MM.1S (cell line): ENCODE measurements at regions not wholly inside any gene's neighbourhood (a gene's known extent, or its start where the extent isn't known, plus 50 kb on each side); places are given as distances from the start of the nearest gene placed in this dataset.
"Not testable (repeated sequence)": the region's sequence is repeated elsewhere in the genome, so short reads cannot be mapped to it uniquely, and the experiment has no call there.

Experiments
- DNase-seq: peaks from one replicate; pipeline ENCODE4 v3.0.0-alpha.2; 2015
- H2AFZ ChIP-seq: fragments of 300-600 bp; sonication (generic); 2 replicates; pipeline ENCODE4 v1.6.0; 2016; ENCODE audit warnings: antibody characterized with exemption, low read length
- H3F3A ChIP-seq: fragments of 300-600 bp; sonication (generic); 2 replicates; pipeline ENCODE4 v1.6.1; 2016; ENCODE audit warnings: mild to moderate bottlenecking, antibody characterized with exemption, low read length, moderate library complexity, mixed read lengths; ENCODE audit not compliant: insufficient read depth
- H3K27ac ChIP-seq: fragments of 300-600 bp; sonication (generic); 2 replicates; pipeline ENCODE4 v1.5.1; 2016; ENCODE audit warnings: mild to moderate bottlenecking, low read length
- H3K27me3 ChIP-seq: fragments of 300-600 bp; sonication (generic); replicated peaks from 2 replicates; pipeline ENCODE4 v1.6.0; 2016; ENCODE audit warnings: low read length; ENCODE audit not compliant: insufficient read depth
- H3K36me3 ChIP-seq: fragments of 300-600 bp; sonication (generic); replicated peaks from 2 replicates; pipeline ENCODE4 v1.6.1; 2016; ENCODE audit warnings: mild to moderate bottlenecking, low read length, mixed read lengths; ENCODE audit not compliant: insufficient read depth
- H3K4me1 ChIP-seq: fragments of 300-600 bp; sonication (generic); 2 replicates; pipeline ENCODE4 v1.6.1; 2016; ENCODE audit warnings: low read length, mixed read lengths
- H3K4me2 ChIP-seq: fragments of 300-600 bp; sonication (generic); 2 replicates; pipeline ENCODE4 v1.6.0; 2016; ENCODE audit warnings: low read depth, low read length
- H3K4me3 ChIP-seq: fragments of 300-600 bp; sonication (generic); 2 replicates; pipeline ENCODE4 v1.5.1; 2016; ENCODE audit warnings: low read length, mixed read lengths
- H3K79me2 ChIP-seq: fragments of 300-600 bp; sonication (generic); 2 replicates; pipeline ENCODE4 v1.6.1; 2016; ENCODE audit warnings: mixed run types, low read length, mixed read lengths
- H3K9ac ChIP-seq: fragments of 300-600 bp; sonication (generic); 2 replicates; pipeline ENCODE4 v1.6.1; 2016; ENCODE audit warnings: low read length, mixed read lengths
- H3K9me2 ChIP-seq: fragments of 300-600 bp; sonication (generic); replicated peaks from 2 replicates; pipeline ENCODE4 v1.6.1; 2016; ENCODE audit warnings: mild to moderate bottlenecking, low read length, mixed read lengths; ENCODE audit not compliant: insufficient read depth
- H3K9me3 ChIP-seq: fragments of 300-600 bp; sonication (generic); replicated peaks from 2 replicates; pipeline ENCODE4 v1.6.1; 2016; ENCODE audit warnings: mild to moderate bottlenecking, low read length, mixed read lengths; ENCODE audit not compliant: insufficient read depth
- H4K20me1 ChIP-seq: fragments of 300-600 bp; sonication (generic); 2 replicates; pipeline ENCODE4 v1.6.1; 2016; ENCODE audit warnings: mild to moderate bottlenecking, low read length, moderate library complexity, mixed read lengths; ENCODE audit not compliant: insufficient read depth
- EZH2 ChIP-seq: fragments of 300-600 bp; sonication (generic); optimal IDR thresholded peaks from 2 replicates; pipeline ENCODE3; 2017; ENCODE audit warnings: low read depth, mild to moderate bottlenecking, antibody characterized with exemption, low read length, mixed read lengths
- EZH2phosphoT487 ChIP-seq: fragments of 300-600 bp; sonication (generic); IDR thresholded peaks from 2 replicates; pipeline ENCODE4 v1.6.1; 2018; ENCODE audit warnings: antibody characterized with exemption, low read length
- TF ChIP-seq, protein P1 (sequence below): fragments of 300-600 bp; sonication (generic); IDR thresholded peaks from 2 replicates; pipeline ENCODE4 v1.5.1; 2016; ENCODE audit warnings: antibody characterized with exemption, low read length, mixed read lengths

DNA sequence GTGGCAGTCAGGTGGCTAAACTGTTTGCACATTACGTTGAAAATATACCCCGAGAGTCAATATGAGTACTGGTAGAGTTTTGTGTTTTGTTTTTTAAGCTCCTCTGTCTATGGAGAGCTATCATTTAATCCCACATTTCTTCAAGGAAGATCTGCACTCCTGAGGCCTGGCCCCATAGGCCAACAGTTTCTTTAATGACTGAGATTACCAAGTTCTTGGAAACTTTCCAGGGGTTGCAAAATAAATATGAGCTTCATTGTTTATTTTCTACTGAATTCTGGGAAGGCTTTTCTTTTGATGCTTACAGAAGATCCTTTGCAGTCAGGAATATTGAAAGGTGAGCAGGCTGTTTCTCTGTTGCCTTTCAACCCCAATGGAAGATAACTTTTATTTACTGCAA lies 452.0 kb downstream of the JRKL start:
- TF ChIP-seq, protein P1, sequence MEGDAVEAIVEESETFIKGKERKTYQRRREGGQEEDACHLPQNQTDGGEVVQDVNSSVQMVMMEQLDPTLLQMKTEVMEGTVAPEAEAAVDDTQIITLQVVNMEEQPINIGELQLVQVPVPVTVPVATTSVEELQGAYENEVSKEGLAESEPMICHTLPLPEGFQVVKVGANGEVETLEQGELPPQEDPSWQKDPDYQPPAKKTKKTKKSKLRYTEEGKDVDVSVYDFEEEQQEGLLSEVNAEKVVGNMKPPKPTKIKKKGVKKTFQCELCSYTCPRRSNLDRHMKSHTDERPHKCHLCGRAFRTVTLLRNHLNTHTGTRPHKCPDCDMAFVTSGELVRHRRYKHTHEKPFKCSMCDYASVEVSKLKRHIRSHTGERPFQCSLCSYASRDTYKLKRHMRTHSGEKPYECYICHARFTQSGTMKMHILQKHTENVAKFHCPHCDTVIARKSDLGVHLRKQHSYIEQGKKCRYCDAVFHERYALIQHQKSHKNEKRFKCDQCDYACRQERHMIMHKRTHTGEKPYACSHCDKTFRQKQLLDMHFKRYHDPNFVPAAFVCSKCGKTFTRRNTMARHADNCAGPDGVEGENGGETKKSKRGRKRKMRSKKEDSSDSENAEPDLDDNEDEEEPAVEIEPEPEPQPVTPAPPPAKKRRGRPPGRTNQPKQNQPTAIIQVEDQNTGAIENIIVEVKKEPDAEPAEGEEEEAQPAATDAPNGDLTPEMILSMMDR, result no peak
- TF ChIP-seq EZH2phosphoT487, result no peak
- no peak for TF ChIP-seq EZH2
- Histone ChIP-seq H3K4me3 (no peak overlapping the region), H3K4me2 (no peak overlapping the region), H3K36me3 (no peaks in the 10 kb centered on the region), H2AFZ (no peak overlapping the region), H3K79me2 (no peaks in the 10 kb centered on the region), H3F3A (no peaks in the 10 kb centered on the region), H3K9me3 (no peaks in the 10 kb centered on the region), H3K4me1 (no peaks in the 10 kb centered on the region), H4K20me1 (no peaks in the 10 kb centered on the region), H3K9ac (no peak overlapping the region), H3K27me3 (no peaks in the 10 kb centered on the region), H3K9me2 (no peaks in the 10 kb centered on the region), H3K27ac (no peak overlapping the region)
- no peak for DNase-seq

DNA sequence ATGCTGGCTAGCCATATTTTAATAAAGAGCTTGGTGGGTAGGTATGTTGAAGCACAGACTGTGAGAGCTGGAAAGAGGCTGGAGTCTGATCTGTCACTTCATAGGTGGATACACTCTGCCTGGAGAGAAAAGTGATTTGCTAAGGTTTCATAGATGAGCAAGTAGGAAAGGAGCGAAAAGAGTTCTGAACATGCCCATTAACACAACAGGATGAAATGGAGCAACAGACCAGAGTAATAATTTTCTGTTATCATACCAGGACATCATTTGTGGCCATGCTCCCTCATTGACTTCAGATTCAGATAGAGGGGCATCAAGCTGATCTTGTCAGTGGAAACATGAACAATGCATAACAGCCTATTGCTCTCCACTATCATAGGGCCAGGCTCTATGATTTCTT lies 452.9 kb downstream of the JRKL start:
- H3K9me3 ChIP-seq, result no peaks in the 10 kb centered on the region
- DNase-seq, result no peak
- no peaks in the 10 kb centered on the region for H3F3A ChIP-seq
- no peaks in the 10 kb centered on the region for H4K20me1 ChIP-seq
- H3K36me3 ChIP-seq, result no peaks in the 10 kb centered on the region
- no peaks in the 10 kb centered on the region for H3K27me3 ChIP-seq
- H3K4me1 ChIP-seq, result no peaks in the 10 kb centered on the region
- no peak overlapping the region for H3K4me3 ChIP-seq
- no peaks in the 10 kb centered on the region for H3K9me2 ChIP-seq
- no peak overlapping the region for H2AFZ ChIP-seq
- H3K79me2 ChIP-seq, result no peaks in the 10 kb centered on the region
- no peak overlapping the region for H3K4me2 ChIP-seq
- H3K27ac ChIP-seq, result no peak overlapping the region
- TF ChIP-seq EZH2phosphoT487 (no peak), EZH2 (no peak)
- TF ChIP-seq, protein P1, result no peak
- H3K9ac ChIP-seq, result no peak overlapping the region

DNA sequence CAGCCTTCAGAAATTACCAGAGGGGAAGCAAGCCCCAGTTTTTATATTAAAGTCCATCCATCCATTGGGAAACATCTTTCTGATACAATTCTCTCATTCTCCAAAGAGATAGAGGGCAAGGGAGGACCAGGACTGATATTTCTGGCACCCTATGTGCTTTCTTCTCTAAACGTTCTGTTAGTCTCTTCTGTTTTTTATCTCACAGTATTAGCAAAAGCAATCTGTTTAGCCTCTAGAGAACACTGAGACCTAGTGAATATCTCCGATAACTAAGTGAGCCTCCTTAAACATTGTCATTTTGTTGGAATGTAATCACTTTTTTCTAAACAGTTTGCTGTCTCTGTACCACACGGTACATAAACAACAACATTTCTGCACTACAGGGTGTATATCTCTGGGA lies 464.6 kb downstream of the JRKL start:
- Histone ChIP-seq H3K27ac (no peak overlapping the region), H3K4me1 (no peaks in the 10 kb centered on the region), H3K9ac (no peak overlapping the region), H3K4me3 (no peak overlapping the region), H2AFZ (no peak overlapping the region), H3K79me2 (no peaks in the 10 kb centered on the region), H4K20me1 (no peaks in the 10 kb centered on the region), H3K9me3 (no peaks in the 10 kb centered on the region), H3F3A (no peaks in the 10 kb centered on the region), H3K4me2 (no peak overlapping the region), H3K27me3 (no peaks in the 10 kb centered on the region), H3K9me2 (no peaks in the 10 kb centered on the region), H3K36me3 (no peaks in the 10 kb centered on the region)
- no peak for DNase-seq
- TF ChIP-seq, protein P1, result no peak
- TF ChIP-seq EZH2 (no peak), EZH2phosphoT487 (no peak)

DNA sequence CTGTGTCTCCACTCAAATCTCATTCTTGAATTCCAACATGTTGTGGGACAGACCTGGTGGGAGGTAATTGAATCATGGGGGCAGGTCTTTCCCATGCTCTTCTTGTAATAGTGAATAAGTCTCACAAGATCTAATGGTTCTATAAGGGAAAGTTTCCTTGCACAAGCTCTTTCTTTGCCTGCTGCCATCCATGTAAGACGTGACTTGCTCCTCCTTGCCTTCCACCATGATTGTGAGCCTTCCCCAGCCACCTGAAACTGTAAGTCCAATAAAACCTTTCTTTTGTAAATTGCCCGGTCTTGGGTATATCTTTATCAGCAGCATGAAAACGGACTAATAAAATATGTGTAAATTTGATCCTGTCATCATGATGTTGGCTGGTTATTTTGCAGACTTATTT lies 471.9 kb downstream of the JRKL start:
- not testable (repeated sequence) for H3K27ac ChIP-seq, H3K4me1 ChIP-seq, H3K27me3 ChIP-seq, H4K20me1 ChIP-seq, H3K36me3 ChIP-seq, H3K9me3 ChIP-seq, H3K79me2 ChIP-seq, DNase-seq, H3K9ac ChIP-seq, H3F3A ChIP-seq, H3K4me3 ChIP-seq, H3K4me2 ChIP-seq, H2AFZ ChIP-seq, H3K9me2 ChIP-seq
